Uterus (tissue), 3 donors: ENCODE measurements at regions not wholly inside any gene's neighbourhood (a gene's known extent, or its start where the extent isn't known, plus 50 kb on each side); places are given as distances from the start of the nearest gene placed in this dataset.

Source experiments
- DNase-seq, 2 donors: peaks; one replicate each; pipeline ENCODE4 v3.0.0-alpha.2; 2019 to 2020
- H3K27ac ChIP-seq, 2 donors: fragments of 200-600 bp; sonication (generic); 1 replicate in 1 of 2; 2 replicates in 1 of 2; pipeline ENCODE4 v1.5.1; 2016 to 2018
- H3K27me3 ChIP-seq, 2 donors: fragments of 200-600 bp; sonication (generic); one replicate each; pipeline ENCODE4 v1.5.1; 2018 to 2019; ENCODE audit warnings: control low read depth in 1 of 2
- H3K36me3 ChIP-seq, 2 donors: fragments of 200-600 bp; sonication (generic); one replicate each; pipeline ENCODE4 v1.5.1; 2019; ENCODE audit warnings: control low read depth in 1 of 2
- H3K4me1 ChIP-seq, 2 donors: fragments of 200-600 bp; sonication (generic); one replicate each; pipeline ENCODE4 v1.5.1; 2018 to 2019; ENCODE audit warnings: control low read depth in 1 of 2
- H3K4me3 ChIP-seq, 2 donors: fragments of 200-600 bp; sonication (generic); 1 replicate in 1 of 2; 2 replicates in 1 of 2; pipeline ENCODE4 v1.5.1; 2018 to 2019; ENCODE audit warnings: mild to moderate bottlenecking in 1 of 2
- H3K9me3 ChIP-seq, 2 donors: fragments of 200-600 bp; sonication (generic); one replicate each; pipeline ENCODE4 v1.5.1; 2019; ENCODE audit warnings: control low read depth in 1 of 2
- CTCF ChIP-seq, 4 experiments: fragments of 200-600 bp in 2 of 4; fragments of 450-650 bp in 2 of 4; sonication (generic) in 2 of 4; IDR thresholded peaks; one replicate each; pipeline ENCODE4 v1.5.1; 2016 to 2019; ENCODE audit warnings: antibody characterized with exemption in 4 of 4, mild to moderate bottlenecking in 2 of 4, moderate library complexity in 1 of 4
- POLR2A ChIP-seq, 2 donors: fragments of 450-650 bp; IDR thresholded peaks; one replicate each; pipeline ENCODE4 v1.6.1; 2016; ENCODE audit warnings: antibody characterized with exemption in 2 of 2, mild to moderate bottlenecking in 1 of 2, moderate library complexity in 1 of 2
- intact Hi-C: fragments of 100-400 bp; cut with DNase I; formaldehyde crosslinking; loops from one replicate; pipeline ENCODE4 v1.15.1; 2023; ENCODE audit warnings: low total_unique reads
- donor health status: DM: yes; HTN: yes; CAD: no.

- Histone ChIP-seq H3K27me3 (no peaks in the 10 kb centered on the region), H3K4me1 (no peaks in the 10 kb centered on the region), H3K36me3 (no peaks in the 10 kb centered on the region), H3K27ac (no peak overlapping the region), H3K9me3 (no peaks in the 10 kb centered on the region), H3K4me3 (no peak overlapping the region)
- no peak for DNase-seq
- TF ChIP-seq CTCF (IDR thresholded peaks at IDR 0.05): no peak
- TF ChIP-seq POLR2A (IDR thresholded peaks at IDR 0.05): no peak
- intact Hi-C loops: no loop called here
Measured at GRCh38 chr15:38687775-38688495, 123.3 kb upstream of the RASGRP1 start.

GRCh38 chr15:38688761-38689160 lies 124.1 kb upstream of the RASGRP1 start:
- Histone ChIP-seq H3K27ac (no peak overlapping the region), H3K4me3 (no peak overlapping the region), H3K9me3 (no peaks in the 10 kb centered on the region), H3K36me3 (no peaks in the 10 kb centered on the region), H3K4me1 (no peaks in the 10 kb centered on the region), H3K27me3 (no peaks in the 10 kb centered on the region)
- intact Hi-C loops: no loop called here
- TF ChIP-seq CTCF (IDR thresholded peaks at IDR 0.05) (no peak), POLR2A (IDR thresholded peaks at IDR 0.05) (no peak)
- no peak for DNase-seq

- intact Hi-C loops: no loop called here
- no peak for TF ChIP-seq POLR2A (IDR thresholded peaks at IDR 0.05)
- no peak for TF ChIP-seq CTCF (IDR thresholded peaks at IDR 0.05)
- no peaks in the 10 kb centered on the region for H3K9me3 ChIP-seq
Measured at GRCh38 chr15:38689522-38689921, 124.9 kb upstream of the RASGRP1 start.

GRCh38 chr15:38690216-38690615 lies 125.6 kb upstream of the RASGRP1 start:
- no peaks in the 10 kb centered on the region for H3K9me3 ChIP-seq
- DNase-seq: no peak
- H3K4me3 ChIP-seq: no peak overlapping the region
- TF ChIP-seq POLR2A (IDR thresholded peaks at IDR 0.05): no peak
- no peaks in the 10 kb centered on the region for H3K4me1 ChIP-seq
- H3K36me3 ChIP-seq: no peaks in the 10 kb centered on the region
- intact Hi-C loops: no loop called here
- no peak overlapping the region for H3K27ac ChIP-seq
- no peaks in the 10 kb centered on the region for H3K27me3 ChIP-seq

More at GRCh38 chr15:38689522-38689921, 124.9 kb upstream of the RASGRP1 start:
- H3K4me1 ChIP-seq: no peaks in the 10 kb centered on the region
- no peak overlapping the region for H3K27ac ChIP-seq
- DNase-seq: no peak
- no peak overlapping the region for H3K4me3 ChIP-seq
- no peaks in the 10 kb centered on the region for H3K27me3 ChIP-seq
- no peaks in the 10 kb centered on the region for H3K36me3 ChIP-seq

- H3K27me3 ChIP-seq: no peaks in the 10 kb centered on the region
- no peaks in the 10 kb centered on the region for H3K9me3 ChIP-seq
- peak; percentile 58 to 65 (median 62) for TF ChIP-seq CTCF (IDR thresholded peaks at IDR 0.05)
- no peak for TF ChIP-seq POLR2A (IDR thresholded peaks at IDR 0.05)
- intact Hi-C loops: no loop called here
- peak; percentile 29 to 48 for DNase-seq
- no peak overlapping the region for H3K27ac ChIP-seq
- H3K4me3 ChIP-seq: no peak overlapping the region
- no peaks in the 10 kb centered on the region for H3K36me3 ChIP-seq
- no peaks in the 10 kb centered on the region for H3K4me1 ChIP-seq
Measured at GRCh38 chr15:38690719-38691332, 126.2 kb upstream of the RASGRP1 start.
